ENCODE measurements at regions not wholly inside any gene's neighbourhood (a gene's known extent, or its start where the extent isn't known, plus 50 kb on each side); places are given as distances from the start of the nearest gene placed in this dataset.

- DNase-seq (ENCODE audit: low read depth in 1 of 2, low spot score in 1 of 2), result no peak
- Histone ChIP-seq H3K27me3 (ENCODE audit: insufficient read depth, poor library complexity, severe bottlenecking) (no peaks in the 10 kb centered on the region), H3K27ac (replicated peaks) (no peak overlapping the region), H3K4me3 (replicated peaks; ENCODE audit: insufficient read depth, low read length) (no peak overlapping the region)
- TF ChIP-seq, protein P1, sequence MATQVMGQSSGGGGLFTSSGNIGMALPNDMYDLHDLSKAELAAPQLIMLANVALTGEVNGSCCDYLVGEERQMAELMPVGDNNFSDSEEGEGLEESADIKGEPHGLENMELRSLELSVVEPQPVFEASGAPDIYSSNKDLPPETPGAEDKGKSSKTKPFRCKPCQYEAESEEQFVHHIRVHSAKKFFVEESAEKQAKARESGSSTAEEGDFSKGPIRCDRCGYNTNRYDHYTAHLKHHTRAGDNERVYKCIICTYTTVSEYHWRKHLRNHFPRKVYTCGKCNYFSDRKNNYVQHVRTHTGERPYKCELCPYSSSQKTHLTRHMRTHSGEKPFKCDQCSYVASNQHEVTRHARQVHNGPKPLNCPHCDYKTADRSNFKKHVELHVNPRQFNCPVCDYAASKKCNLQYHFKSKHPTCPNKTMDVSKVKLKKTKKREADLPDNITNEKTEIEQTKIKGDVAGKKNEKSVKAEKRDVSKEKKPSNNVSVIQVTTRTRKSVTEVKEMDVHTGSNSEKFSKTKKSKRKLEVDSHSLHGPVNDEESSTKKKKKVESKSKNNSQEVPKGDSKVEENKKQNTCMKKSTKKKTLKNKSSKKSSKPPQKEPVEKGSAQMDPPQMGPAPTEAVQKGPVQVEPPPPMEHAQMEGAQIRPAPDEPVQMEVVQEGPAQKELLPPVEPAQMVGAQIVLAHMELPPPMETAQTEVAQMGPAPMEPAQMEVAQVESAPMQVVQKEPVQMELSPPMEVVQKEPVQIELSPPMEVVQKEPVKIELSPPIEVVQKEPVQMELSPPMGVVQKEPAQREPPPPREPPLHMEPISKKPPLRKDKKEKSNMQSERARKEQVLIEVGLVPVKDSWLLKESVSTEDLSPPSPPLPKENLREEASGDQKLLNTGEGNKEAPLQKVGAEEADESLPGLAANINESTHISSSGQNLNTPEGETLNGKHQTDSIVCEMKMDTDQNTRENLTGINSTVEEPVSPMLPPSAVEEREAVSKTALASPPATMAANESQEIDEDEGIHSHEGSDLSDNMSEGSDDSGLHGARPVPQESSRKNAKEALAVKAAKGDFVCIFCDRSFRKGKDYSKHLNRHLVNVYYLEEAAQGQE (IDR thresholded peaks at IDR 0.05; ENCODE audit: insufficient replicate concordance, low read depth), result no peak
- TF ChIP-seq GABPA (IDR thresholded peaks at IDR 0.05; ENCODE audit: low read depth) (no peak), POLR2AphosphoS5 (IDR thresholded peaks at IDR 0.05; ENCODE audit: low read depth) (no peak), SPI1 (IDR thresholded peaks at IDR 0.05; ENCODE audit: borderline replicate concordance, low read depth) (no peak)
- TF ChIP-seq, protein P2, sequence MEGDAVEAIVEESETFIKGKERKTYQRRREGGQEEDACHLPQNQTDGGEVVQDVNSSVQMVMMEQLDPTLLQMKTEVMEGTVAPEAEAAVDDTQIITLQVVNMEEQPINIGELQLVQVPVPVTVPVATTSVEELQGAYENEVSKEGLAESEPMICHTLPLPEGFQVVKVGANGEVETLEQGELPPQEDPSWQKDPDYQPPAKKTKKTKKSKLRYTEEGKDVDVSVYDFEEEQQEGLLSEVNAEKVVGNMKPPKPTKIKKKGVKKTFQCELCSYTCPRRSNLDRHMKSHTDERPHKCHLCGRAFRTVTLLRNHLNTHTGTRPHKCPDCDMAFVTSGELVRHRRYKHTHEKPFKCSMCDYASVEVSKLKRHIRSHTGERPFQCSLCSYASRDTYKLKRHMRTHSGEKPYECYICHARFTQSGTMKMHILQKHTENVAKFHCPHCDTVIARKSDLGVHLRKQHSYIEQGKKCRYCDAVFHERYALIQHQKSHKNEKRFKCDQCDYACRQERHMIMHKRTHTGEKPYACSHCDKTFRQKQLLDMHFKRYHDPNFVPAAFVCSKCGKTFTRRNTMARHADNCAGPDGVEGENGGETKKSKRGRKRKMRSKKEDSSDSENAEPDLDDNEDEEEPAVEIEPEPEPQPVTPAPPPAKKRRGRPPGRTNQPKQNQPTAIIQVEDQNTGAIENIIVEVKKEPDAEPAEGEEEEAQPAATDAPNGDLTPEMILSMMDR (IDR thresholded peaks at IDR 0.05; ENCODE audit: insufficient read depth, low read length), result no peak
These were observed 1139.3 kb upstream of the CELF2 start for GRCh38 chr10:9878383-9878782.

DNA sequence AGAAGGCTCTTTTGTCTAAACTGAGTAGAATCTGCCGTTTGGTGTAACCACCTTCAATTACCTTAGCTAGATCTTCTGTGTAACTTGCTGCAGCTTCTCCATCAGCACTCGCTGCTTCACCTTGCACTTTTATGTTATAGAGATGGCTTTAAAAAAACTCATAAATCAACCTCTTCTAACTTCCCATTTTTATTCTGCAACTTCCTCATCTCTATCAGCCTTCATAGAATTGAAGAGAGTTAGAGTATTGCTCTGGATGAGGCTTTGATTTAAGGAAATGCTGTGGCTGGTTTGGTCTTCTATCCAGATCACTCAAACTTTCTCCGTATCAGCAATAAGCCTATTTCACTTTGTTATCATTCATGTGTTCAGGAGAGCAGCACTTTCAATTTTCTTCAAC is 1131.9 kb upstream of the CELF2 start:
- TF ChIP-seq SPI1 (IDR thresholded peaks at IDR 0.05; ENCODE audit: borderline replicate concordance, low read depth), result no peak
- TF ChIP-seq POLR2AphosphoS5 (IDR thresholded peaks at IDR 0.05; ENCODE audit: low read depth), result no peak
- TF ChIP-seq, protein P2 (IDR thresholded peaks at IDR 0.05; ENCODE audit: insufficient read depth, low read length), result no peak
- TF ChIP-seq, protein P1 (IDR thresholded peaks at IDR 0.05; ENCODE audit: insufficient replicate concordance, low read depth), result no peak
- TF ChIP-seq GABPA (IDR thresholded peaks at IDR 0.05; ENCODE audit: low read depth), result no peak
- Histone ChIP-seq H3K27ac (replicated peaks) (no peak overlapping the region), H3K4me3 (replicated peaks; ENCODE audit: insufficient read depth, low read length) (no peak overlapping the region), H3K27me3 (ENCODE audit: insufficient read depth, poor library complexity, severe bottlenecking) (no peaks in the 10 kb centered on the region)
- no peak for DNase-seq (ENCODE audit: low read depth in 1 of 2, low spot score in 1 of 2)

GRCh38 chr10:9886772-9887171 is 1130.9 kb upstream of the CELF2 start:
- no peak for TF ChIP-seq POLR2AphosphoS5 (IDR thresholded peaks at IDR 0.05; ENCODE audit: low read depth)
- TF ChIP-seq, protein P2 (IDR thresholded peaks at IDR 0.05; ENCODE audit: insufficient read depth, low read length), result no peak
- TF ChIP-seq, protein P1 (IDR thresholded peaks at IDR 0.05; ENCODE audit: insufficient replicate concordance, low read depth), result no peak
- no peak for TF ChIP-seq SPI1 (IDR thresholded peaks at IDR 0.05; ENCODE audit: borderline replicate concordance, low read depth)
- TF ChIP-seq GABPA (IDR thresholded peaks at IDR 0.05; ENCODE audit: low read depth), result no peak
- no peak overlapping the region for H3K27ac ChIP-seq (replicated peaks)
- no peak overlapping the region for H3K4me3 ChIP-seq (replicated peaks; ENCODE audit: insufficient read depth, low read length)
- no peak for DNase-seq (ENCODE audit: low read depth in 1 of 2, low spot score in 1 of 2)
- no peaks in the 10 kb centered on the region for H3K27me3 ChIP-seq (ENCODE audit: insufficient read depth, poor library complexity, severe bottlenecking)

All from HL-60 (cell line).